GM12875 (cell line): ENCODE measurements at regions not wholly inside any gene's neighbourhood (a gene's known extent, or its start where the extent isn't known, plus 50 kb on each side); places are given as distances from the start of the nearest gene placed in this dataset.
"Not testable (repeated sequence)": the region's sequence is repeated elsewhere in the genome, so short reads cannot be mapped to it uniquely, and the experiment has no call there.

Experiments used
- H3K4me3 ChIP-seq: one replicate; pipeline ENCODE4 v1.5.1; 2011; ENCODE audit warnings: low read depth, low read length, control low read depth
- CTCF ChIP-seq: IDR thresholded peaks from 2 replicates; pipeline ENCODE4 v1.5.1; 2011; ENCODE audit warnings: low read depth, mild to moderate bottlenecking, control low read depth, inconsistent platforms, low read length, moderate library complexity, borderline replicate concordance; ENCODE audit not compliant: insufficient read depth

GRCh38 chr6:164751395-164751794 is 558.0 kb downstream of the C6orf118 start:
- TF ChIP-seq CTCF, result no peak

GRCh38 chr6:164750128-164750527 is 559.3 kb downstream of the C6orf118 start:
- TF ChIP-seq CTCF, result no peak
- H3K4me3 ChIP-seq, result no peak overlapping the region

More at GRCh38 chr6:164751395-164751794, 558.0 kb downstream of the C6orf118 start:
- no peak overlapping the region for H3K4me3 ChIP-seq

- H3K4me3 ChIP-seq, result no peak overlapping the region
- no peak for TF ChIP-seq CTCF
Observed at GRCh38 chr6:164749221-164750064, 560.0 kb downstream of the C6orf118 start.

GRCh38 chr6:164744301-164744700 is 565.1 kb downstream of the C6orf118 start:
- no peak for TF ChIP-seq CTCF

GRCh38 chr6:164741938-164742451 is 567.4 kb downstream of the C6orf118 start:
- no peak for TF ChIP-seq CTCF
- no peak overlapping the region for H3K4me3 ChIP-seq

More at GRCh38 chr6:164744301-164744700, 565.1 kb downstream of the C6orf118 start:
- no peak overlapping the region for H3K4me3 ChIP-seq

- H3K4me3 ChIP-seq, result not testable (repeated sequence)
Observed at GRCh38 chr6:164736090-164736489, 573.3 kb downstream of the C6orf118 start.

- TF ChIP-seq CTCF, result no peak
- H3K4me3 ChIP-seq, result no peak overlapping the region
Observed at GRCh38 chr6:164731539-164731938, 577.9 kb downstream of the C6orf118 start.
